Fibroblast of skin of left quadriceps (primary cell): ENCODE measurements at regions not wholly inside any gene's neighbourhood (a gene's known extent, or its start where the extent isn't known, plus 50 kb on each side); places are given as distances from the start of the nearest gene placed in this dataset.
A peak's percentile ranks its signal among the peaks of the same experiment; 100 is the strongest.

ENCODE experiments used
- DNase-seq, 2 experiments: peaks; one replicate each; pipeline ENCODE4 v3.0.0-alpha.2; 2013; ENCODE audit warnings: low read depth in 2 of 2

DNA sequence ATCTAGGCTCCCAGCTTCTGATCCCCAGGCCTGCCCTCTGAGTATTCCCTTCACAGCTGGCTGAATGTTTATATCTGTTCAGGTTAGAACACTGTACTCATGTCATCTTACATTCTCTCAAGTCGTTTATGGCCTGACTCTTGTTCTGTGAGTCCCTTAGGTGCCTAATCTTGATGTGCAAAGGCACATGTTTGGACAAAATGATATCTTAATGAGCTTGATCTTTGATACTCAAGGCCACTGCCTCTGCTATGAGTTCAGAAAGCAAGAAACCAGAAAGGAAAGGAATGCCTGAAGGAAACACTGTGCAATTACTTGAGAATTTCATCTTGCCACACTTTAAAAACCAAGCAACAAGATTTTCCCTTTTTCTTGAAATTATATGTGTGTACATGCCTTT, 391.8 kb upstream of the ZNF608 start:
- DNase-seq = no peak

DNA sequence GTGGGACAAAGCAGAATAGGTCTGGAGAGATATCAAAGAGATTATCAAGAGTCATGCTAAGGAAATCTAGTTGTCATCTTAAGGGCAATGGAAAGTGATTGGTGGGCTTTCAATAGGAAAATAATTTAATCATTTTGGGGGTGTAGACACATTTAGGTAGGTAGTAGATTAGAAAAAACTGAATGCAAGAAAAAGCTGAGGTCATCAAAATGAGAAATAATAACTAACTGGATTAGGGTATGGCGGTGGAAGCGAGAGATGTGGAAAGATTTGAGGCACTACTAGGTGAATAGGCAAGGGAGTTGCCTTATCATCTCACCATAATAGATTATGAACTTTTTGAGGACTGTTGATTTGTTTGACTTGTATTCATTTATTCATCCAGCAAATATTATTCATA, 393.2 kb upstream of the ZNF608 start:
- no peak for DNase-seq

DNA sequence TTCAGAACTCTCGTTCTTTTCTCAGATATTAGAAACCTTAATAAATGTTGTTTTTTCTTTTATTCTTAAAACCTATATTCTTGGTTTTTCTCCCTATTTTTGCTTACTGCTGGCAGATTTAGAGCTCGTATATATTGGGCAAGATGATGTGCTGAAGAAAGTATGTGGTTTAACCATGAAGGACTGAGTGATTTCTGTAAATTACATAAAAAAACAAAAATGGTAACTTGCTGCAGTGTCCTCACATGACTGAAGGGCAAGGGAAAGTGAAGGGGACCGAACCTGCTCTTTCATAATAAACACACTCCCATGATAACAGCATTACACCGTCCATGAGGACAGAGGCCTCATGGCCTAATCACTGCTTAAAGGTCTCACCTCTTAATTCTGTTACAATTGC, 393.8 kb upstream of the ZNF608 start:
- DNase-seq = no peak

DNA sequence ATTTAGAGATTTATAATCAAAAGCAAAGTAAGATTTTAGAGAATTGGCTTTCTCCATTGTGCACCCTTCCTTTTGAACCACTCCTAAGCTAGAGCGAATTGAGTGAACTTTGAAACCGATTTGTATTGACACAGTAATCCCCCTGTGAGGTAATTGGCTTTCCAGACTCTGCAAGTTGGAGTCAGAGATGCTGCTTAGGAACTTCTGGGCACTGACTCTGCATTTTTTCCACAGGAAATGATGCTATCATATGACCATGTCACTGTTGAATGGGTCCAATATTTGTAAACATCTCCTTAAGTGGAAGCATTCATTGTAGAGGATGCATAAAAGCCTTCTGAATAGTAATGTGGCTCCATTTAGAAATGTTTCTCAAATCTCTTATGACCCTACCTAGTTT, 394.4 kb upstream of the ZNF608 start:
- peak; percentile 46 to 51 for DNase-seq

DNA sequence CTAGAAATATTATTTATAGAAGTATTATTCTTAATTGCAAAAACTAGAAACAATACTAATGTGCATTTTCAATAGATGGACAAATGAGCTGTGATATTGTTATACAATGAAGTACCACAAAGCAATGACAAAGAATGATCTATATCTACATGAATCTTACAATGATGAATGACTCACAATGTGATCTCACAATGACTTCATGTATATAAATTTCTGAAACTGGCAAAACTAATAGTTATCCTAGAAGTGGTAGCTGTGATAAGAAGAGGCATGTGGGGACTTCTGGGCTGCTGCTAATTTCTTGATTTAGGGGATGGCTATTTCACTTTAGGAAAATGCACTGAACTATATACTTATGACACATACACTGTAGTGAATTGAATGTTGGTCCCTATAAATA, 396.0 kb upstream of the ZNF608 start:
- DNase-seq = no peak

DNA sequence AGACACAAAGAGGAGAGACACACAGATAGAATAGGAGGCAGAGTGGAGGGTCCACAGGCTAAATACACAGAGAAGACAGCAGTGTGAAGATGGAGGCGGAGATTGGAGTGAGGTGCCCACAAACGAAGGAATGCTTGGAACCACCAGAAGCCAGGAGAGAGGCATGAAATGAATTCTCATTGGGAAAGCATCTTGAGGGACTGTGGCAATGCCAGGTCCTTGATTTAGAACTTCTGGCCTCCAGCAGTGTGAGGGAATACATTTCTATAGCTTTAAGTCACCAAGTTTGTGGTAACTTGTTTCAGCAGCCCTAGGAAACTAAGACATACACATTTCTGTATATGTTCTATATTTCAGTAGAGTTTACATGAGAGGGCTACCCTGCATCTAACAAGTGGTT, 396.6 kb upstream of the ZNF608 start:
- no peak for DNase-seq

DNA sequence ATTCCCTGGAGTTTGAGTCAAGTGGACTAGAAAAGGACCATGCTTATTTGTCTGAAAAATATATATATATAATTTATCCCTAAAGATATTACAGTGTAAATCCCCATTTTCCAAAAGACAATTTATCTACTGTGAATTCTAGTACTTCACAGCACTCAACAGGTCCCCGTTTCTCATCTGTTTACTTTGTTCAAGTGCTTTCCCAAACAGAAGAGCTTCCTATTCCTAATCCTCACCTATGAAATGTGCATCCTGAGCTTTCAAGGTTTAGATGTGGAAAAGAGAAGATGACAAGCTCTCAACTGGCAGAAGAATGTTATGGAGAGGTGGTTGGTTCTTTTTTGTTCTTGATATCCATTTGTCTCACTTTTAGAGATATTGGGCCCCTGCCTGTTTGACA, 401.6 kb upstream of the ZNF608 start:
- DNase-seq = no peak

DNA sequence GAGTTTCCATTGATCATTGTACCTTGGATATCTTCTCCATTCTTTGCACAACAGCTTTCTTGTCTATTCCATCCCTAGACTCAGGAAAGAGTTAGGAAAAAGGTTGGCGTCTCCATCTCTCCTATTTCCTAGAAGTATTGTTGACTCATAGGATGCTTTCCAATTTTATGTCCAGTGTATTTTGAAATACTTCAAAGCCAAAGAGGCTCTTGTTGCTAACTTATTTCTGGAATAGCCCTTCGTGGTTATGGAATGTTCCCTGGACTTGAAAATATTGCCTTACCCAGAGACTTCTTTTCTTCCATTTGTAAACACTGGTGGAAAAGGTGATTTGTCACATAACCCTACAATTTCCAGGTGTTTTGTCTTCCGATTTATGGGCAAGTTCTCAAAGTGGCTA, 402.3 kb upstream of the ZNF608 start:
- peak in 1 of 2 experiments; percentile 40 for DNase-seq

DNA sequence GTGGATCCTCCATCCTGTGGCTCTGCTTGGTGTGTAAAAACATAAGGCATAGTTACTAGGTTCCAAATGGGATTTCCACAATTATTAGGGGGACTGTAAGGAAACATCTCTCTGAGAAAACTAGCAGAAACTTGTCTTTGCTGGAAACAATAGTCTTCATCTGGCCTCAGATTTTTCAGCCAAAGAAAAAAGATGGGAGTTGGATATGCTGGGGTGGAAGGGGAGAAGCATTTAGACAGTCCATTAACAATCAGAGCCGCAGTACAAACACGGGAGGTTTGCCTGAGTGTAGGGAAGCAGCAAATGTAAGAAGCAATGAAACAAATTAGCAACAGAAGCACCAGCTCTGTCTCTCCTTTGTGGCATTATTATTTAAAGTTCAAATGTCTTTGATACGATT, 402.7 kb upstream of the ZNF608 start:
- no peak for DNase-seq

DNA sequence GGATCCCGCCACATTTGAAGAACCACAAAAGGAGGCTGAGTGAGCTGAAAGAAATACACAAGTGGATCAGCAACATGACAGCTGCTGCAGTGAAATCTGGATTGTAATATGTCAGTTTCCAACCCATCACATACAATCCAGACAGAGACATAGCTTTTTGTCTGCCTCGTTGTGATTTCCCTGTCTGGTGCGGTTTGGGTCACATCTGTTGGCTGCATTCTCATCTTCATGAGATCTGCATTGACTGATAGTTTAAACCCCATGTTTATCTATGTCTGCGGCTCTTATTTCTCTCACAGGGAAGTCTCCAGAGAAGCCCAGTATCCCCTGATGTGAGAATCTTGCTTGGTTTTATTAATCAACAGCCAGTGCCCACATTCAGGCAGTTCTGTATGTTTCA, 403.1 kb upstream of the ZNF608 start:
- DNase-seq = peak in 1 of 2 experiments; percentile 45

DNA sequence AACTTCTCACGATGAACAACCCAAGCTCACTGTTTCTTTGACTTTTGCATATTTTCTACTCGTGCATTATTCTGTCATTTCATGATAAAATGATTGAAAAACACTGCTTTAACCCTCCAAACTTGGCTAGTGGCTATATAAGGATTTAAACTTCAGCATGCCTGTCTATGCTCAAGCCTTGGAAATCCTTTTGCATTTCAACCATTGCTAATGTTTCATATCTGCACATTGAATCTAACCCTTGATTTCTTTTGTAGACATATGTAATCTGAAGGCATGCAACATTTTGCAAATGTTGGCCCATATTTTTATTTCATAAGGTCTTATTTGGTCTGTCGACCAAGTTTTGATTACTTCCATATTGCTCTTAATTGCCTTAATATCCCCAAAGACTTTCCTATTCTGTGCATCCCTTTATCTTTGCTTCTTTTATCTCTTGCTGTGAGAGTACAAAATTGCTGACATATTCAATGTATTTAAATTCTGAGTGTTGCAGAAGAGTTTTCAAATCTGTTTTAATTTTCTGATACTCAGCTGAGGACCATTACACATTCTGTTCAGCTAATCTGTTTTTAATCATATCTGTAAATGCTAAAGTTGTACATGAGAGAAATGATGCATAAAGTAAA, 403.7 kb upstream of the ZNF608 start:
- peak in 1 of 2 experiments; percentile 32 for DNase-seq

DNA sequence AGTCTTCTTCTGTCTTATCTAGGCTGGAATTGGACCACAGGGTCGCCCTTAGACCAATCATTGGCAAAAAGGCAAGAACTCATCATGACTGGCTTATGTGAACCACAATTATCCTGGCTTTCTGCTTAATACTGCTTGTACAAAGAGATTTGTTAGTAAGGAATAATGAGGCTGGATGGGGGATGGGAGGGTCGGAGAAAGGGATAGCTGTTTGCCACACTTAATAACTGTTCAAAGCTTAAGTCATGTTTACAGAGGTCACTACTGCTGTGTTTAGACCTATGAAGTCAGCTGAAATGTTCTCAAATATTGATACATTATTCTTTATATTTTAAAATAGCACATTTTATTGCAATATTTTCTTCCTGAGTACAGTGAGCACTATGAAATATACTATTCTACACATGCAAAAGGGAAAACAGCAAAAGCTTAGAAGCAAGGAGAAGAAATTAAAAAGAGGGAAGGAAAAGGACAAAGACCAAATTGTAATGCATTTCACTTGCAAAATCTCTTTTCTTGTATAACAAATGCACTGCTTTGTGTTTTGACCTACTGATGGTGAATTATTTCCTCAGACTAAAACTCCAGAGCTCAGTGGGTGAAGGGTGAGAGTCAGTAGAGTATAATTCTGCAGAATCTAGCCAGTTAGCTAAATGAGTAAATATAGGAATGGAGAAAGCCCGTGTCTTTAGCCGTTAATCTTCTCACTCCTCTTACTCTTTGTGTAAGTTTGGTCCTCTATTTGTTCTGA, 404.9 kb upstream of the ZNF608 start:
- no peak for DNase-seq

DNA sequence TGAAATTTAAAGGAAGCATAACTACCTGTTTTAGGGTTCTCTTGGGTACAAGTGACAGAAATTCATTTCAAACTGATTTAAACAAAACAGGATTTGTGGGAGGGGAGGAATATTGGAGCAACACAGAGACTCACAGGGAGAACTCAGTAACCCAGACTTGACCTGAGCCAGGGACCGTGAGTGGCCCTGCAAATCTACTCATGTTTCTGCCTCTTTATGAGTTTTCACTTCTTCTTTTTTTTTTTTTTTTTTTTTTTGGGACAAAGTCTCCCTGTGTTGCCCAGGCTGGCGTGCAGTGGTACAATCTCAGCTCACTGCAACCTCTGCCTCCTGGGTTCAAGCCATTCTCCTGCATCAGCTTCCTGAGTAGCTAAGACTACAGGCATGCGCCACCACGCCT, 405.6 kb upstream of the ZNF608 start:
- no peak for DNase-seq

DNA sequence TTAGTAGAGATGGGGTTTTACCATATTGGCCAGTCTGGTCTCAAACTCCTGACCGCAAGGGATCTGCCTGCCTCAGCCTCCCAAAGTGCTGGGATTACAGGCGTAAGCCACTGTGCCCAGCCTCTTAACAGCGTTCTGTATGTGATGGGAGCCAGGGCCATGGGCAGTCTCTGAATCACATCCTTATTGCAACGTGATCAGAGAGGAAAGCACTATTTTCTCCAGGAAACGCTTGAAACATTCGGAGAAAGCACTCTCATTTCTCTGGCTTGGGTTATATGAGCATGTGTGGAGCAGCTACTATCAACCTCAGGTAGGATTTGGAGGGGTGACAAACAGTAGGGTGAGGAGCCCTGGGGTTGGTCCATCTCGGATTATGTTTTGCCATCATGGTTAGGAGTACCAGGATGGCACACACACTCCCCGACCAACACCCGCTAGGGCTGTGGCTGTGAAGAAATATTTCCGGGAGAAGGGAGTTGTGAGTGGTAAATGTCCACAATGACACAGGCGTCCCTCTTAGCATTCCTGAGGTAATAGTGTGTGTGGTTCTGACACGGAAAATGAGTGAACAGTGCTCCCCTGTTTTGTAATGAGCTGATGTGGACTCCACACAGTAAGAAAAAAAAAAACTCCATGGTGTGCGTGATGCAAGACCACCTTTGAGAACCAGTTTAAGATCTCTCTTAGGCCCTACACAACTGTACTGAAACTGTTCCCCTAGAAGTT, 406.2 kb upstream of the ZNF608 start:
- DNase-seq = no peak

DNA sequence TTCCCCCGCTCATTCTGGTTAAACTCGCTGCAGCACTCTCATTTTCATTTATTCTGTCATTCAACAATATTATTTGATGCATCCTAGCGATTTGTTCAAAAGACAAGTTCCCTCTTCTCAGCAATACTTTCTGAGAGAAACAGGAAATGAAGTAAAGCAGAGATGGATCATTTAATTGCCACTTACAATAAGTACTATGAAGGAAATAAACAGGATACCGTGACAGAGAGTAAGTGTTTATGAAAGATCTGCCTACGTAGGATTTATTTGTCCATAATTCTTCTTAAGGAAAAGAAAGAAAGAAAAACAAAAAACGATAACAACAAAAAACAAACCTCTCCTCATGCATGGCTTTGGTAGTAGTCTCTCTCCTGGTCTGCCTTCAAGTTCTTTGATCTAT, 406.8 kb upstream of the ZNF608 start:
- DNase-seq = no peak

DNA sequence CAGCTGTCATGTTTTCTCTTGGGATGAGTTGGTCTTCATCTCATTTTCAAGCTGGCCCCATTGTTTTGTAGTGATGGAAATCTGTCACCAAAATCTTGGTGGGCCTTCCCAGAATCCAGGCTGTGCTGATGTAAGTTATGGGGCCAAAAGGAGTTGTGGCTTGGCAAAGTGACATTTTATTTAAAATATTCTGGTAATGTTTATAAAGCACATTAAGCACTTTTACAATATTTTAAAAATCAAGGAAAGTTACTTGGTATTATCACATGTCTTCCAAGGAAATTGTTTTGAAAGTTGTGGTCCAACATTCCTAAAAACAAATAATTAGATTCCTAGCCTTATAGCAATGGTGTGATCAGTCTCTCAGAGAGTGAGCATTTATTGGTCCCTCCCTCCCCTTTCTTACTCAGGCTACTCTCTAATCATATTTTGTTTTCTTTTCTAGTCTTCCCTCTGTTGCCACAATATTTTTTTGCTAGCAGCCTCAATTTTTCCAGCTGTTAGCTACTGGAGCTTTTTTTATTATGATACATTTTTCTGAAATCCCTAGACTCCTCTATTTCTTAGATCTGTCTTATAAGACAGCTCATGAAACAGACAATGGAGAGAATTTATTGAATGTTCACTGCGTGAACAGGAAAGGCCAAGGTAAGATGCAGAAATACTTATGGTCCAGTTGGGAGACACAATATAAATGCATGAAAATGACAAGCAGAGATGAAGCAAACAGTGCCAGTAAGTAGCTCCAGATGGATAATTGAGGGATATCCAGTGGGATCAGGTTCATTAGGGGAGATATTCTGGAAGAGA, 408.1 kb upstream of the ZNF608 start:
- DNase-seq = peak; percentile 65 to 69

DNA sequence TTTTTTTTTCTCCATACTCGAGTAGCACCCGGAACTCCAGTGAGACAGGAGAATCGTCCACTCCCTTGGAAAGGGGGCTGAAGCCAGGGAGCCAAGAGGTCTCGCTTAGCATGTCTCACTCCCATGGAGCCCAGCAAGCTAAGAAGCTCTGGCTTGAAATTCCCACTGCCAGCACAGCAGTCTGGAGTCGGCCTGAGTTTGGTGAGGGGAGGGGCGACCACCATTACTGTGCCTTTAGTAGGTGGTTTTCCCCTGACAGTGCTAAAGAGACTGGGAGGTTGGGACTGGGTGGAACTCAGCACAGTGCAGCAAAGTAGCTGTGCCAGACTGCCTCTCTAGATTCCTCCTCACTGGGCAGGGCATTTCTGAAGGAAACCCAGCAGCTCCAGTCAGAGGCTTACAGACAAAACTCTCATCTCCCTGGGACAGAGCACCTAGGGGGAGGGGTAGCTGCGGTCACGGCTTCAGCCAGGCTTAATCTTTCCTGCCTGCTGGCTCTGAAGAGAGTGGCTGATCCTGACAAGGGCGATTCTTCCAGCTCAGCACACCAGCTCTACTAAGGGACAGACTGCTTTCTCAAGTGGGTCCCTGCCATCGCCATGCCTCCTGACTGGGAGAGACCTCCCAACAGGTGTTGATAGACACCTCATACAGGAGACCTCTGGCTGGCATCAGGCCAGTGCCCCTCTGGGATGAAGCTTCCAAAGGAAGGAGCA, 414.5 kb upstream of the ZNF608 start:
- DNase-seq = no peak

DNA sequence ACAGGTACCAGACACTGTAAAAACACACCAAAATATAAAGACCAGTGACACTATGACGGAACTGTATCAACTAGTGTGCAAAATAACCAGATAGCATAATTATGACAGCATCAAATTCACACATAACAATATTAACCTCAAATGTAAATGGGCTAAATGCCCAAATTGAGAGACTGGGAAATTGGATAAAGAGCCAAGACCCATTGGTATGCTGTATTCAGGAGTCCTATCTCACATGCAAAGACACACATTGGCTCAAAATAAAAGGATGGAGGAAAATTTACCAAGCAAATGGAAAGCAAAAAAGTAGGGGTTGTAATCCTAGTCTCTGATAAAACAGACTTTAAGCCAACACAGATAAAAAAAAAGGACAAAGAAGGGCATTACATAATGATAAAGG, 416.3 kb upstream of the ZNF608 start:
- DNase-seq = no peak

DNA sequence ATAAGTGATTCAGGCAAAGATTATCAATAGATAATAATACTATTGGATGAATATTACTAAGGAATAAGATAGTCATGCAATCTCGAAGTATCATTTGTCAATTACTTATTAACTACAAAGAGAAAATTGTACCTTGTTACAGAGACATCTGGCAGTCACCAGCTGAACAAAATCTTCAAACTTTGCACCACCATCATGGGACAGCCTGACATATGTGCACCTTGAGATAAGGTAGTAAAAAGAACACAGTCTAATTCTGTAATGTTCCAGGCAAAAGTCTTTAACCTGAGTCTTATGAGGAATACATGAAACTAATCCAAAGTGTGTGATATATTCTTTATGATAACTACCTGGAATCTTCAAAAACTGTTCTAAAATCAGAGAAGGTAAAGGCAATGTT, 423.0 kb upstream of the ZNF608 start:
- no peak for DNase-seq

DNA sequence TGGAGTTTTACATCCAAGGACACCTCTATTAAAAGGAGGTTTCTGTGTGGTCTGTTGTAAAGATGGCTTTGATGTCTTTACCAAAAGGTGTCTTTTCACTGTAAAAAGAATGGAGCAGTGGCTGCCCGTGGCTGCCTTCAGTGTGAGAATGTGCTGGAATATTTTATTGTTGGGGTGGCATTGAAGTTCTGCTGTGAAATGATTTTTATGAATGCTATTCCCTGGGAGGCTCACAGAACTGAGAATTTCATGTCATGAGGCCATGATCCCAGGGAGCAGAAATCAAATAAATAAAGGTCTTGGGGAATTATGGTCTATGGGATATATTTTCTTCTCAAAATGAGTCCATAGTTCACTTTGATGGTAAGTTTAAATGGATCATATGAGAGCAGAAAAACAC, 425.2 kb upstream of the ZNF608 start:
- no peak for DNase-seq

DNA sequence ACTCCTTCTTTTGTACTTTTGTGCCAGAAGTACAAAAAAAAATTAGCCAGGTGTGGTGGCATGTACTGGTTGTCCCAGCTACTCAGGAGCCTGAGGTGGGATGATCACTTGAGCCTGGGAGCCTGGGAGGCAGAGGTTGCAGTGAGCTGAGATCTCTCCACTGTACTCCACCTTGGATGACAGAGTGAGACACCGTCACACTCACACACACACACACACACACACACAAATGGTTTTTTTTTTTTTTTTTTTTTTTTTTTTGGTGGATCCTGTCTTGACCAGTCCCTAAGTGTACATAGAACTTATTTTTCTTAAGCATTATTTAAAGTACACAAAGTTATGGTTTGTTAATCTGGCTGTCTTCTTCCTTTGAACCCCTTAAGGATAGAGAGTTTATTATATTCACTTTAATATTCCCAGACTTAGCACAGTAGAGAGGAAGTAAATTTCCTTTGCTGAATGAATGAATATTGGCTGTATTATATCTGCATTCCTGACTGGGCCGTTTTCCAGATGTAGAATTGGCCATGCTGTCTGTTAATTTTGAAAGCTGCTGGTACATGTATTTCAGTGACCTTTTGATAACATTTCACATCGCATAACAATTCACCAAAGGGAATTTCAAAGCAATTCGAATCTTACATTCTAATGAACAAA, 429.0 kb upstream of the ZNF608 start:
- no peak for DNase-seq
